ENCODE measurements at regions not wholly inside any gene's neighbourhood (a gene's known extent, or its start where the extent isn't known, plus 50 kb on each side); places are given as distances from the start of the nearest gene placed in this dataset.

DNA sequence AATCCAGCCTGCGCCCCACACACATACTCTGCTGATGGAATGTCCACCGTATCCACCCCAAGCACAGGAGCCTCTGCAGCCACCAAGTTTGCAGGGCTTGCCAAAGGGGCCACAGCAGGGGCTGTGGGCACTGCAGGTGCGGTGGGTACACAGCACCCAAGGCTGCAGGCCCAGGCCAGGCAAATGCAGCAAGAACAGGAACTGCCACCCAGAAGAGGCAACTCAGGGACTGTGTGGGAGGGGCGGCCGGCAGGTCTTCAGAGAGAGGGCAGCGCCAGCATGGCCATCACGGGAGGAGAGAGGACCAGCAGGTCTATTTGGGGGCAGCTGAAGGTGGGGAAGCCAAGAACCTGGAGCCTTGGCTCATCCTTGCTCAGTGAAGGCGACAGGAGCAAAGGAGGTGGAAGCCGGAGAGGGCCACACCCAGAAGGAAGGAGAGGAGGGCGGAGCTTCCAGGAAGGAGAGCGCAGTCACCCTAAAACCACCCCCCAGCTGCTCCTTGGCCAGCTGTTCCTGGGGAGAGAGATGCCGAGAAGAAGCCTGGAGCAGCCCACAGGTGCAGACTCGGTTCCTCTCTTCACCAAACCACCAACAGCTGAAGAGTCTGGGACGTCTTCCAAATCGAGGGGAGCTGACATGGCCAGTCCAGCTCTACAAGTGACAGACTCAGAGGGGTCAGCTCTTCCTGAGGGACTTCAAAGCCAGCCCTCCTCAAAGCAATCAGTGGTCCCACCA, 265.1 kb upstream of the CDYL start:
- intact Hi-C loops (cut with micrococcal nuclease; ENCODE audit: unreplicated experiment) (no loop called here), in situ Hi-C loops (cut with HindIII; ENCODE audit: low pct_unique_long_range_greater_than_20kb, low sequenced_read_pairs) (no loop called here)
- DNase-seq (ENCODE audit: low read depth, low spot score) (no peak), ATAC-seq (no peak)
- Histone ChIP-seq H3K27me3 (ENCODE audit: control insufficient read depth, insufficient read depth, low read length) (no peaks in the 10 kb centered on the region), H3K9me3 (ENCODE audit: control insufficient read depth, insufficient read depth, low read depth, low read length) (no peaks in the 10 kb centered on the region), H3K4me1 (ENCODE audit: control insufficient read depth, insufficient read depth, low read length) (no peaks in the 10 kb centered on the region), H3K36me3 (ENCODE audit: control insufficient read depth, insufficient read depth, low read length) (no peaks in the 10 kb centered on the region), H3K27ac (ENCODE audit: low read length) (no peak overlapping the region), H3K4me3 (ENCODE audit: low read depth in 2 of 2, low read length in 2 of 2) (no peak overlapping the region)
- ChIA-PET CTCF (no interaction called here), POLR2A (no interaction called here)
- BruUV-seq (replicated peaks), result no TSS peak
- no peak for TF ChIP-seq SIN3A (IDR thresholded peaks at IDR 0.05; ENCODE audit: borderline replicate concordance, insufficient read depth, low read depth, low read length)
- no peak for TF ChIP-seq TCF7L2 (IDR thresholded peaks at IDR 0.05; ENCODE audit: low read depth, low read length)
- no peak for TF ChIP-seq POLR2AphosphoS5 (IDR thresholded peaks at IDR 0.05; ENCODE audit: low read depth, low read length)
- TF ChIP-seq, protein P1, sequence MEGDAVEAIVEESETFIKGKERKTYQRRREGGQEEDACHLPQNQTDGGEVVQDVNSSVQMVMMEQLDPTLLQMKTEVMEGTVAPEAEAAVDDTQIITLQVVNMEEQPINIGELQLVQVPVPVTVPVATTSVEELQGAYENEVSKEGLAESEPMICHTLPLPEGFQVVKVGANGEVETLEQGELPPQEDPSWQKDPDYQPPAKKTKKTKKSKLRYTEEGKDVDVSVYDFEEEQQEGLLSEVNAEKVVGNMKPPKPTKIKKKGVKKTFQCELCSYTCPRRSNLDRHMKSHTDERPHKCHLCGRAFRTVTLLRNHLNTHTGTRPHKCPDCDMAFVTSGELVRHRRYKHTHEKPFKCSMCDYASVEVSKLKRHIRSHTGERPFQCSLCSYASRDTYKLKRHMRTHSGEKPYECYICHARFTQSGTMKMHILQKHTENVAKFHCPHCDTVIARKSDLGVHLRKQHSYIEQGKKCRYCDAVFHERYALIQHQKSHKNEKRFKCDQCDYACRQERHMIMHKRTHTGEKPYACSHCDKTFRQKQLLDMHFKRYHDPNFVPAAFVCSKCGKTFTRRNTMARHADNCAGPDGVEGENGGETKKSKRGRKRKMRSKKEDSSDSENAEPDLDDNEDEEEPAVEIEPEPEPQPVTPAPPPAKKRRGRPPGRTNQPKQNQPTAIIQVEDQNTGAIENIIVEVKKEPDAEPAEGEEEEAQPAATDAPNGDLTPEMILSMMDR (IDR thresholded peaks at IDR 0.05), result no peak
- TF ChIP-seq REST (IDR thresholded peaks at IDR 0.05; ENCODE audit: insufficient read depth in 1 of 2, low read depth in 2 of 2, low read length in 1 of 2), result no peak

- POLR2A ChIA-PET, result no interaction called here
- no TSS peak for BruUV-seq (replicated peaks)
- H3K9me3 ChIP-seq (ENCODE audit: control insufficient read depth, insufficient read depth, low read depth, low read length), result no peaks in the 10 kb centered on the region
- DNase-seq (ENCODE audit: low read depth, low spot score) (no peak), ATAC-seq (no peak)
- H3K27ac ChIP-seq (ENCODE audit: low read length), result no peak overlapping the region
- CTCF ChIA-PET, result no interaction called here
- intact Hi-C loops (cut with micrococcal nuclease; ENCODE audit: unreplicated experiment), result no loop called here
- in situ Hi-C loops (cut with HindIII; ENCODE audit: low pct_unique_long_range_greater_than_20kb, low sequenced_read_pairs), result no loop called here
- no peaks in the 10 kb centered on the region for H3K36me3 ChIP-seq (ENCODE audit: control insufficient read depth, insufficient read depth, low read length)
- H3K4me1 ChIP-seq (ENCODE audit: control insufficient read depth, insufficient read depth, low read length), result no peaks in the 10 kb centered on the region
- H3K4me3 ChIP-seq (ENCODE audit: low read depth in 2 of 2, low read length in 2 of 2), result no peak overlapping the region
- TF ChIP-seq SIN3A (IDR thresholded peaks at IDR 0.05; ENCODE audit: borderline replicate concordance, insufficient read depth, low read depth, low read length) (no peak), TCF7L2 (IDR thresholded peaks at IDR 0.05; ENCODE audit: low read depth, low read length) (no peak), POLR2AphosphoS5 (IDR thresholded peaks at IDR 0.05; ENCODE audit: low read depth, low read length) (no peak), REST (IDR thresholded peaks at IDR 0.05; ENCODE audit: insufficient read depth in 1 of 2, low read depth in 2 of 2, low read length in 1 of 2) (no peak)
- TF ChIP-seq, protein P1 (IDR thresholded peaks at IDR 0.05), result no peak
- no peaks in the 10 kb centered on the region for H3K27me3 ChIP-seq (ENCODE audit: control insufficient read depth, insufficient read depth, low read length)
These were observed 265.9 kb upstream of the CDYL start for GRCh38 chr6:4510317-4510716.

Data from Panc1 (cell line).